M059J (cell line): ENCODE measurements at regions not wholly inside any gene's neighbourhood (a gene's known extent, or its start where the extent isn't known, plus 50 kb on each side); places are given as distances from the start of the nearest gene placed in this dataset.

Experiments
- DNase-seq: peaks from one replicate; pipeline ENCODE4 v3.0.0-alpha.2; 2012; ENCODE audit warnings: low read depth

- peak; percentile 57 for DNase-seq
Measured at GRCh38 chr14:96143906-96144305, 60.7 kb upstream of the BDKRB2 start.

GRCh38 chr14:96145116-96145864, 59.3 kb upstream of the BDKRB2 start:
- peak; percentile 87 for DNase-seq

DNA sequence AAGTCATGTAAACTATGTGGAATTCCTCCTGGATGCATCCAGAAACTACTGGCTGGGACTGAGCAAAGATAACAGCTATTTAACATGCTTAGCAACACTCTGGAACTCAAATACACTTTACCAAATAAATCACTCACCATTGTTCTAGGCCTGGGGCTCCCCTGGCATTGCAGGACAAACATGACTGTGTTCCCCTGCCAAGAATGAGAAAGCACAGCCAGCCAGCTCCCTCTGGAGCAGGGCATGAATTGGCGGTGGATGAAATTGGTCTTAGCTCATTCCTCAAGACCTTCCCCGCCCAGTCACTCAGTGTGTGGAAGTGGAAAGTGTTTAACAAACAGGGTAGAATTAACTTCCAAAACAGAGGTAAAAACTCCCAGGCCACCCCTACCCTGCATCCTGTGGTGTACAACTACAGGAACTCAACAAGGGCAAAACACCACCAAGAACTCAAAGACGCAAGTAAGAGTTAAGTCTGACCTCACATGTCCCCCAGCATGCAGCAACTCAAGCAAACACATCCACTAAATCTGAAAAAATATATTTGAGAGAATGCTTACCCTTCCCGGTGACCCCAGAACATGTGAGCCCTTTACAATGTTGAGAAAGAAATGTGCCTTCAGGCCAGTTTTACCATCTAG, 58.4 kb upstream of the BDKRB2 start:
- DNase-seq = peak; percentile 94

GRCh38 chr14:96148631-96149030, 56.0 kb upstream of the BDKRB2 start:
- DNase-seq = no peak

GRCh38 chr14:96149131-96149530, 55.5 kb upstream of the BDKRB2 start:
- no peak for DNase-seq

DNA sequence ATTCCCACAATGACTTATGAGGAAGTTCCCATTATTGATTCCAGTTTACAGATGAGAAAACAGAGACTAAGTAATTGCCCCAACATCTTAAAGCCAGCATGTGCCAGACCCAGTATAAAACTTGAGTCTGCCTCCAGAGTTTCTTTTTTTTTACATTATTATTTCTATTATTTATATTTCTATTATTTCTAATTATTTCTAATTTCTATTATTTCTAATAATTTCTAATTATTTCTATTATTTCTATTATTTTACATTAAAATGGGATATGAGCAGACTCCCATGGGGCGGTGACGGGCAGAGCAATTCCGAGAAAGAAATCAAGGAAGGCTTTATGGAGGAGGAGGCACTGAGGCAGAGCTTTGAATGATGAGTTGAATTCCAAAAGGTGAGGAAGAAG, 54.4 kb upstream of the BDKRB2 start:
- no peak for DNase-seq

GRCh38 chr14:96151242-96151641, 53.4 kb upstream of the BDKRB2 start:
- DNase-seq = no peak

- no peak for DNase-seq
Measured at GRCh38 chr14:96153003-96153402, 51.6 kb upstream of the BDKRB2 start.
